CD4-positive, alpha-beta T cell treated with Interleukin-6 at 100 ng/mL for 8 hours (primary cell): ENCODE measurements at regions not wholly inside any gene's neighbourhood (a gene's known extent, or its start where the extent isn't known, plus 50 kb on each side); places are given as distances from the start of the nearest gene placed in this dataset.

Experiments used
- DNase-seq: peaks from one replicate; pipeline ENCODE4 v3.0.0-alpha.2; 2020; ENCODE audit warnings: mixed read lengths, low spot score

- DNase-seq, result no peak
These were observed 253.9 kb downstream of the SEC14L1 start for GRCh38 chr17:77394540-77395295.

- no peak for DNase-seq
These were observed 254.8 kb downstream of the SEC14L1 start for GRCh38 chr17:77395501-77396048.

- DNase-seq, result no peak
These were observed 255.8 kb downstream of the SEC14L1 start for GRCh38 chr17:77396610-77397009.

GRCh38 chr17:77398274-77398673 is 257.5 kb downstream of the SEC14L1 start:
- no peak for DNase-seq

- DNase-seq, result no peak
These were observed 258.7 kb downstream of the SEC14L1 start for GRCh38 chr17:77399319-77399957.

GRCh38 chr17:77400445-77400870 is 259.7 kb downstream of the SEC14L1 start:
- DNase-seq, result peak; percentile 78

GRCh38 chr17:77402159-77402731 is 261.5 kb downstream of the SEC14L1 start:
- no peak for DNase-seq

GRCh38 chr17:77403854-77404253 is 263.1 kb downstream of the SEC14L1 start:
- DNase-seq, result no peak

- peak; percentile 89 for DNase-seq
These were observed 264.2 kb downstream of the SEC14L1 start for GRCh38 chr17:77404812-77405581.

GRCh38 chr17:77405867-77406732 is 265.3 kb downstream of the SEC14L1 start:
- peak; percentile 19 for DNase-seq

- no peak for DNase-seq
These were observed 266.8 kb downstream of the SEC14L1 start for GRCh38 chr17:77407321-77408277.

- no peak for DNase-seq
These were observed 267.5 kb downstream of the SEC14L1 start for GRCh38 chr17:77408284-77408683.

GRCh38 chr17:77409282-77410161 is 268.8 kb downstream of the SEC14L1 start:
- DNase-seq, result no peak

- no peak for DNase-seq
These were observed 269.7 kb downstream of the SEC14L1 start for GRCh38 chr17:77410470-77410869.

GRCh38 chr17:77414811-77415400 is 274.1 kb downstream of the SEC14L1 start:
- no peak for DNase-seq

GRCh38 chr17:77416105-77416713 is 275.4 kb downstream of the SEC14L1 start:
- DNase-seq, result no peak

GRCh38 chr17:77417575-77417974 is 276.8 kb downstream of the SEC14L1 start:
- no peak for DNase-seq

GRCh38 chr17:77418609-77419008 is 277.8 kb downstream of the SEC14L1 start:
- DNase-seq, result no peak
